Ovary (tissue), 3 donors: ENCODE measurements at regions not wholly inside any gene's neighbourhood (a gene's known extent, or its start where the extent isn't known, plus 50 kb on each side); places are given as distances from the start of the nearest gene placed in this dataset.

Experiments
- CTCF ChIP-seq, 3 donors: fragments of 450-650 bp in 2 of 3; fragments of 200-600 bp in 1 of 3; IDR thresholded peaks; one replicate each; pipeline versions ENCODE4 v1.5.1 to v1.8.0; 2016 to 2022; ENCODE audit warnings: antibody characterized with exemption in 3 of 3, mild to moderate bottlenecking in 1 of 3
- POLR2A ChIP-seq: fragments of 450-650 bp; IDR thresholded peaks from one replicate; pipeline ENCODE4 v1.6.1; 2017; ENCODE audit warnings: antibody characterized with exemption, mild to moderate bottlenecking, moderate library complexity
- donor health status: DM: no; HTN: no; CAD: no.

GRCh38 chr10:36412942-36413341, 712.5 kb upstream of the ANKRD30A start:
- no peak for TF ChIP-seq CTCF (IDR thresholded peaks at IDR 0.05)
- no peak for TF ChIP-seq POLR2A
